Upper lobe of right lung (tissue), 1 donor: ENCODE measurements at regions not wholly inside any gene's neighbourhood (a gene's known extent, or its start where the extent isn't known, plus 50 kb on each side); places are given as distances from the start of the nearest gene placed in this dataset.

Experiments used
- ATAC-seq: fragments of 200-7000 bp; cut with Tn5 transposase; one replicate; pipeline ENCODE4 v1.9.1; 2020; ENCODE audit warnings: mild to moderate bottlenecking, moderate library complexity
- DNase-seq: peaks from one replicate; pipeline ENCODE4 v3.0.0-alpha.2; 2020
- H3K27ac ChIP-seq: fragments of 200-600 bp; one replicate; pipeline ENCODE4 v1.8.0; 2022
- H3K27me3 ChIP-seq: fragments of 200-600 bp; one replicate; pipeline ENCODE4 v1.8.0; 2022; ENCODE audit warnings: mild to moderate bottlenecking
- H3K36me3 ChIP-seq: fragments of 200-600 bp; one replicate; pipeline ENCODE4 v1.8.0; 2022
- H3K4me1 ChIP-seq: fragments of 200-600 bp; one replicate; pipeline ENCODE4 v1.8.0; 2022
- H3K4me3 ChIP-seq: fragments of 200-600 bp; one replicate; pipeline ENCODE4 v1.8.0; 2022; ENCODE audit warnings: mild to moderate bottlenecking
- H3K9me3 ChIP-seq: fragments of 200-600 bp; one replicate; pipeline ENCODE4 v1.8.0; 2022
- intact Hi-C: fragments of 100-400 bp; cut with DNase I; formaldehyde crosslinking; loops from one replicate; pipeline ENCODE4 v1.11.0; 2022
- TF ChIP-seq, protein P1 (sequence below): fragments of 200-600 bp; IDR thresholded peaks from one replicate; pipeline ENCODE4 v1.8.0; 2022; ENCODE audit warnings: antibody characterized with exemption
- donor health status: DM: no; HTN: yes; CAD: no; lungs with severe emphysema.

DNA sequence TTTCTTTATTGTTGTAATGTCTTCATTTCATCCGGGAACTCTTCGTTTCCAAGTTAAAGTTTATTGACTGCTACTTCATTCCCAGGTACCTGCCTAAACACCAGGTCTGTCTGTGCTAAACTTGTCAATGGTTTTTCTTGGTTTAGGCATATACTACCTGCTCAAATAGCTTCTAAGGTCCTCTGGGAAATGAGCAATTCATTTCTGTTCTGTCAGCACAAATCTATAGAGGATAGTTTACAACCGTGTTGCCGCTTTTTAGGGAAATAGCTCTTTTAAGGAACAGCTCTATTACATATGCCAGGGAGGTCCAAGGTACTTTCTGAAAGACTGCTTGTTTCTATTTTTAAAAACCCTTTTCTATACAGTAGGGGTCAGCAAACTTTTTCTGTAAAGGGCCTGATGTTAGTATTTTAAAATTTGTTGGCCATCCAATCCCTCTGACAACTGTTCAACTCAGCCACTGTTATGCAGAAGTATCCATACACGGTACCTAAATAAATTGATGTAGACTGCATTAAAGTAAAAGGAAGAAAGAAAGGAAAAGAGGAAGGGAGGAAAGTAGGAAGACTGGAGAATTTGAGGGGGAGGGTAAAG is 222.7 kb upstream of the PTBP2 start:
- TF ChIP-seq, protein P1, sequence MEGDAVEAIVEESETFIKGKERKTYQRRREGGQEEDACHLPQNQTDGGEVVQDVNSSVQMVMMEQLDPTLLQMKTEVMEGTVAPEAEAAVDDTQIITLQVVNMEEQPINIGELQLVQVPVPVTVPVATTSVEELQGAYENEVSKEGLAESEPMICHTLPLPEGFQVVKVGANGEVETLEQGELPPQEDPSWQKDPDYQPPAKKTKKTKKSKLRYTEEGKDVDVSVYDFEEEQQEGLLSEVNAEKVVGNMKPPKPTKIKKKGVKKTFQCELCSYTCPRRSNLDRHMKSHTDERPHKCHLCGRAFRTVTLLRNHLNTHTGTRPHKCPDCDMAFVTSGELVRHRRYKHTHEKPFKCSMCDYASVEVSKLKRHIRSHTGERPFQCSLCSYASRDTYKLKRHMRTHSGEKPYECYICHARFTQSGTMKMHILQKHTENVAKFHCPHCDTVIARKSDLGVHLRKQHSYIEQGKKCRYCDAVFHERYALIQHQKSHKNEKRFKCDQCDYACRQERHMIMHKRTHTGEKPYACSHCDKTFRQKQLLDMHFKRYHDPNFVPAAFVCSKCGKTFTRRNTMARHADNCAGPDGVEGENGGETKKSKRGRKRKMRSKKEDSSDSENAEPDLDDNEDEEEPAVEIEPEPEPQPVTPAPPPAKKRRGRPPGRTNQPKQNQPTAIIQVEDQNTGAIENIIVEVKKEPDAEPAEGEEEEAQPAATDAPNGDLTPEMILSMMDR, result no peak
- Histone ChIP-seq H3K27me3 (no peaks in the 10 kb centered on the region), H3K27ac (no peak overlapping the region), H3K36me3 (no peaks in the 10 kb centered on the region), H3K4me1 (no peaks in the 10 kb centered on the region), H3K9me3 (no peaks in the 10 kb centered on the region), H3K4me3 (no peak overlapping the region)
- ATAC-seq (no peak), DNase-seq (no peak)
- intact Hi-C loops, result no loop called here

- TF ChIP-seq, protein P1, result no peak
- ATAC-seq, result no peak
- Histone ChIP-seq H3K36me3 (no peaks in the 10 kb centered on the region), H3K4me3 (no peak overlapping the region), H3K27me3 (no peaks in the 10 kb centered on the region), H3K27ac (no peak overlapping the region), H3K4me1 (no peaks in the 10 kb centered on the region), H3K9me3 (no peaks in the 10 kb centered on the region)
- DNase-seq, result no peak
- intact Hi-C loops, result no loop called here
Observed at GRCh38 chr1:96508233-96508632, 213.4 kb upstream of the PTBP2 start.

DNA sequence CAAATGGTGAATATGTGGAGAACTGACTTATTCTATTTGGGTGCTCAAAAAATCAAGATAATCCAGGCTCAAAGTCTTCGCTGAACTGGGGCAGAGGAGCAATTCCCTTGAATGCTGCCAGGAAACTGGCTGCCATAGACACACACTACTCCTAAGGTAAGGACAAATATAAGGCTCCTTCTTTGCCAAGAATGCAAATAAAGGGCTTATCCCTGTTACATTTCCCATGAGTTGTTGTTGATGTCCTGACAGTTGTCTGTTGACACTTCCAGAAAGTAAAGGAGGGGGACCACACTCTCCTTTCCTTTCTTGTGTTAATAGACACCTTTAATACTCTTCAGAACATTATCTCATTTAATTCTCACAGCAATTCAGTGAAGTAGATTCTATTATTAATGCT is 212.2 kb upstream of the PTBP2 start:
- H3K27ac ChIP-seq, result no peak overlapping the region
- TF ChIP-seq, protein P1, result no peak
- no peaks in the 10 kb centered on the region for H3K9me3 ChIP-seq
- no peaks in the 10 kb centered on the region for H3K4me1 ChIP-seq
- intact Hi-C loops, result no loop called here
- H3K4me3 ChIP-seq, result no peak overlapping the region
- DNase-seq (no peak), ATAC-seq (no peak)
- no peaks in the 10 kb centered on the region for H3K27me3 ChIP-seq
- H3K36me3 ChIP-seq, result no peaks in the 10 kb centered on the region

GRCh38 chr1:96509951-96510350 is 211.6 kb upstream of the PTBP2 start:
- no peak for ATAC-seq
- DNase-seq, result no peak
- H3K4me3 ChIP-seq, result no peak overlapping the region
- H3K36me3 ChIP-seq, result no peaks in the 10 kb centered on the region
- no peak overlapping the region for H3K27ac ChIP-seq
- intact Hi-C loops, result no loop called here
- TF ChIP-seq, protein P1, result no peak
- H3K4me1 ChIP-seq, result no peaks in the 10 kb centered on the region
- H3K9me3 ChIP-seq, result no peaks in the 10 kb centered on the region
- no peaks in the 10 kb centered on the region for H3K27me3 ChIP-seq

- Histone ChIP-seq H3K27me3 (no peaks in the 10 kb centered on the region), H3K4me3 (no peak overlapping the region), H3K27ac (no peak overlapping the region), H3K4me1 (no peaks in the 10 kb centered on the region), H3K36me3 (no peaks in the 10 kb centered on the region), H3K9me3 (no peaks in the 10 kb centered on the region)
- ATAC-seq (no peak), DNase-seq (no peak)
- TF ChIP-seq, protein P1, result no peak
- intact Hi-C loops, result no loop called here
Observed at GRCh38 chr1:96510391-96510790, 211.2 kb upstream of the PTBP2 start.

DNA sequence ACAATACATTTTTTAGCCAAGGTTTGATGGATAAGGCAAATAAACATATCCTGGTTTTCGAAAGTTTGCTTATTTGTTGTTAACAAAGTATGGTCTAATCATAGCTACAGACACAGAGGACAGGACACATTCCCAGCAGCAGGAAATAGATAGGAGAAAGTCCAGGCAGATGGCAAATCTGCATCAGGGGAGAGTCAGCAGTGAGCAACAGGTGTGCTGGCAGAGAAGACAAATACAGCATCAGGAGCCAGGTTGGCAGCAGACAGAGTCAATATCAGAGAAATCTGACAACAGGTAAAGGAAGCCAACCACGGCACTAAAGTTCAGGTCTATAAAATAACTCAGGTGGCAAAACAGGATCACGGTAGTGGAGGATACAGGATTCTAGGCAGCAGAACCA is 210.7 kb upstream of the PTBP2 start:
- Histone ChIP-seq H3K9me3 (no peaks in the 10 kb centered on the region), H3K27ac (no peak overlapping the region), H3K36me3 (no peaks in the 10 kb centered on the region), H3K4me3 (no peak overlapping the region), H3K27me3 (no peaks in the 10 kb centered on the region), H3K4me1 (no peaks in the 10 kb centered on the region)
- DNase-seq, result no peak
- intact Hi-C loops, result no loop called here
- ATAC-seq, result no peak
- TF ChIP-seq, protein P1, result no peak
